Suprapubic skin (tissue), 4 donors: ENCODE measurements at regions not wholly inside any gene's neighbourhood (a gene's known extent, or its start where the extent isn't known, plus 50 kb on each side); places are given as distances from the start of the nearest gene placed in this dataset.

ENCODE experiments used
- DNase-seq, 2 donors: peaks; one replicate each; pipeline ENCODE4 v3.0.0-alpha.2; 2019; ENCODE audit warnings: low spot score in 2 of 2
- H3K27ac ChIP-seq: fragments of 200-600 bp; sonication (generic); one replicate; pipeline ENCODE4 v1.5.1; 2019
- H3K27me3 ChIP-seq: fragments of 200-600 bp; sonication (generic); one replicate; pipeline ENCODE4 v1.5.1; 2019
- H3K36me3 ChIP-seq: fragments of 200-600 bp; sonication (generic); one replicate; pipeline ENCODE4 v1.5.1; 2019
- H3K4me1 ChIP-seq: fragments of 200-600 bp; sonication (generic); one replicate; pipeline ENCODE4 v1.5.1; 2019
- H3K4me3 ChIP-seq: fragments of 200-600 bp; sonication (generic); one replicate; pipeline ENCODE4 v1.5.1; 2019; ENCODE audit warnings: mild to moderate bottlenecking
- H3K9me3 ChIP-seq: fragments of 200-600 bp; sonication (generic); one replicate; pipeline ENCODE4 v1.5.1; 2019
- CTCF ChIP-seq, 2 donors: fragments of 200-600 bp in 1 of 2; fragments of 450-650 bp in 1 of 2; sonication (generic) in 1 of 2; IDR thresholded peaks; one replicate each; pipeline ENCODE4 v1.5.1; 2016 to 2019; ENCODE audit warnings: antibody characterized with exemption in 2 of 2, mild to moderate bottlenecking in 1 of 2, moderate library complexity in 1 of 2
- EP300 ChIP-seq: sonication (generic); formaldehyde crosslinking; IDR thresholded peaks from one replicate; pipeline ENCODE4 v1.6.1; 2017; ENCODE audit warnings: antibody characterized with exemption
- POLR2A ChIP-seq, 2 donors: fragments of 450-650 bp; IDR thresholded peaks; one replicate each; pipeline ENCODE4 v1.6.1; 2017; ENCODE audit warnings: antibody characterized with exemption in 2 of 2, mild to moderate bottlenecking in 2 of 2, moderate library complexity in 2 of 2
- POLR2AphosphoS5 ChIP-seq, 3 donors: sonication (generic); formaldehyde crosslinking; IDR thresholded peaks; one replicate each; pipeline ENCODE4 v1.6.1; 2017; ENCODE audit warnings: antibody characterized with exemption in 3 of 3
- WGBS: methylation state at CpG from one replicate; pipeline ENCODE4 v1.1.5; 2018; 5-methylcytosine and 5-hydroxymethylcytosine counted together

GRCh38 chr2:48173141-48173540 is 141.3 kb upstream of the FOXN2 start:
- DNase-seq = no peak

GRCh38 chr2:48174503-48174902 is 140.0 kb upstream of the FOXN2 start:
- Histone ChIP-seq H3K4me3 (no peak overlapping the region), H3K27me3 (no peaks in the 10 kb centered on the region), H3K4me1 (no peaks in the 10 kb centered on the region), H3K36me3 (no peaks in the 10 kb centered on the region), H3K9me3 (no peaks in the 10 kb centered on the region), H3K27ac (no peak overlapping the region)
- no peak for DNase-seq
- TF ChIP-seq EP300 (no peak), POLR2A (IDR thresholded peaks at IDR 0.05) (no peak), POLR2AphosphoS5 (IDR thresholded peaks at IDR 0.05) (no peak), CTCF (IDR thresholded peaks at IDR 0.05) (no peak)
- 77% methylated on average over 2 of the region's 2 CpGs for WGBS

More at GRCh38 chr2:48173141-48173540, 141.3 kb upstream of the FOXN2 start:
- no peaks in the 10 kb centered on the region for H3K4me1 ChIP-seq
- TF ChIP-seq POLR2AphosphoS5 (IDR thresholded peaks at IDR 0.05) (no peak), POLR2A (IDR thresholded peaks at IDR 0.05) (no peak), EP300 (no peak), CTCF (IDR thresholded peaks at IDR 0.05) (no peak)
- no peaks in the 10 kb centered on the region for H3K36me3 ChIP-seq
- no peaks in the 10 kb centered on the region for H3K27me3 ChIP-seq
- WGBS = 62% methylated on average over 3 of the region's 3 CpGs
- no peak overlapping the region for H3K4me3 ChIP-seq
- H3K9me3 ChIP-seq = no peaks in the 10 kb centered on the region
- no peak overlapping the region for H3K27ac ChIP-seq

- WGBS = 27% methylated on average over 4 of the region's 4 CpGs
- Histone ChIP-seq H3K9me3 (no peaks in the 10 kb centered on the region), H3K27me3 (no peaks in the 10 kb centered on the region), H3K4me3 (no peak overlapping the region), H3K27ac (no peak overlapping the region), H3K4me1 (no peaks in the 10 kb centered on the region), H3K36me3 (no peaks in the 10 kb centered on the region)
- TF ChIP-seq POLR2A (IDR thresholded peaks at IDR 0.05) (no peak), CTCF (IDR thresholded peaks at IDR 0.05) (no peak), EP300 (no peak), POLR2AphosphoS5 (IDR thresholded peaks at IDR 0.05) (no peak)
- no peak for DNase-seq
Measured at GRCh38 chr2:48175254-48175653, 139.2 kb upstream of the FOXN2 start.

GRCh38 chr2:48175656-48176055 is 138.8 kb upstream of the FOXN2 start:
- Histone ChIP-seq H3K4me3 (no peak overlapping the region), H3K27ac (no peak overlapping the region), H3K36me3 (no peaks in the 10 kb centered on the region), H3K9me3 (no peaks in the 10 kb centered on the region), H3K27me3 (no peaks in the 10 kb centered on the region), H3K4me1 (no peaks in the 10 kb centered on the region)
- TF ChIP-seq CTCF (IDR thresholded peaks at IDR 0.05) (no peak), EP300 (no peak), POLR2A (IDR thresholded peaks at IDR 0.05) (no peak)
- DNase-seq = no peak

- H3K27me3 ChIP-seq = no peaks in the 10 kb centered on the region
- H3K4me3 ChIP-seq = no peak overlapping the region
- 88% methylated on average over 1 of the region's 1 CpG for WGBS
- H3K36me3 ChIP-seq = no peaks in the 10 kb centered on the region
- no peaks in the 10 kb centered on the region for H3K4me1 ChIP-seq
- no peaks in the 10 kb centered on the region for H3K9me3 ChIP-seq
- no peak for TF ChIP-seq CTCF (IDR thresholded peaks at IDR 0.05)
- no peak for TF ChIP-seq POLR2A (IDR thresholded peaks at IDR 0.05)
- no peak for TF ChIP-seq POLR2AphosphoS5 (IDR thresholded peaks at IDR 0.05)
- no peak for TF ChIP-seq EP300
- H3K27ac ChIP-seq = no peak overlapping the region
- no peak for DNase-seq
Measured at GRCh38 chr2:48176876-48177275, 137.6 kb upstream of the FOXN2 start.
